CD4-positive, alpha-beta T cell treated with Interleukin-15 for 1 hour (primary cell): ENCODE measurements at regions not wholly inside any gene's neighbourhood (a gene's known extent, or its start where the extent isn't known, plus 50 kb on each side); places are given as distances from the start of the nearest gene placed in this dataset.

Experiments used
- DNase-seq: peaks from one replicate; pipeline ENCODE4 v3.0.0-alpha.2; 2020

GRCh38 chr5:168048486-168048885 lies 243.0 kb upstream of the WWC1 start:
- DNase-seq, result no peak

GRCh38 chr5:168052686-168053085 lies 238.8 kb upstream of the WWC1 start:
- no peak for DNase-seq

GRCh38 chr5:168054091-168054490 lies 237.4 kb upstream of the WWC1 start:
- no peak for DNase-seq

- no peak for DNase-seq
Observed at GRCh38 chr5:168055141-168055683, 236.2 kb upstream of the WWC1 start.

GRCh38 chr5:168055961-168056360 lies 235.5 kb upstream of the WWC1 start:
- no peak for DNase-seq

- no peak for DNase-seq
Observed at GRCh38 chr5:168056499-168057182, 234.8 kb upstream of the WWC1 start.

- DNase-seq, result no peak
Observed at GRCh38 chr5:168057905-168058304, 233.5 kb upstream of the WWC1 start.

- no peak for DNase-seq
Observed at GRCh38 chr5:168059131-168059530, 232.3 kb upstream of the WWC1 start.

GRCh38 chr5:168062239-168062638 lies 229.2 kb upstream of the WWC1 start:
- DNase-seq, result no peak

GRCh38 chr5:168064457-168064856 lies 227.0 kb upstream of the WWC1 start:
- no peak for DNase-seq

- DNase-seq, result no peak
Observed at GRCh38 chr5:168064933-168065622, 226.4 kb upstream of the WWC1 start.

- no peak for DNase-seq
Observed at GRCh38 chr5:168066536-168067208, 224.8 kb upstream of the WWC1 start.

- no peak for DNase-seq
Observed at GRCh38 chr5:168070761-168071160, 220.7 kb upstream of the WWC1 start.

GRCh38 chr5:168072665-168073064 lies 218.8 kb upstream of the WWC1 start:
- no peak for DNase-seq

- DNase-seq, result no peak
Observed at GRCh38 chr5:168073311-168073710, 218.1 kb upstream of the WWC1 start.

GRCh38 chr5:168073991-168074800 lies 217.2 kb upstream of the WWC1 start:
- no peak for DNase-seq

- DNase-seq, result no peak
Observed at GRCh38 chr5:168075387-168075786, 216.1 kb upstream of the WWC1 start.

- DNase-seq, result no peak
Observed at GRCh38 chr5:168076561-168076991, 214.9 kb upstream of the WWC1 start.

GRCh38 chr5:168085261-168086031 lies 206.0 kb upstream of the WWC1 start:
- DNase-seq, result no peak

GRCh38 chr5:168086104-168086610 lies 205.3 kb upstream of the WWC1 start:
- DNase-seq, result no peak

GRCh38 chr5:168086746-168087145 lies 204.7 kb upstream of the WWC1 start:
- DNase-seq, result no peak
